Upper lobe of left lung (tissue), 6 donors: ENCODE measurements at regions not wholly inside any gene's neighbourhood (a gene's known extent, or its start where the extent isn't known, plus 50 kb on each side); places are given as distances from the start of the nearest gene placed in this dataset.
"Not testable (repeated sequence)": the region's sequence is repeated elsewhere in the genome, so short reads cannot be mapped to it uniquely, and the experiment has no call there.

Experiments used
- ATAC-seq, 2 donors: fragments of 200-7000 bp; cut with Tn5 transposase; one replicate each; pipeline ENCODE4 v1.9.1; 2022; ENCODE audit warnings: mild to moderate bottlenecking in 2 of 2, moderate library complexity in 2 of 2; ENCODE audit not compliant: low FRiP score in 2 of 2
- DNase-seq, 2 donors: peaks; one replicate each; pipeline ENCODE4 v3.0.0-alpha.2; 2019 to 2020
- H3K27ac ChIP-seq, 4 donors: fragments of 200-600 bp; sonication (generic); one replicate each; pipeline ENCODE4 v1.5.1; 2016 to 2019
- H3K27me3 ChIP-seq, 4 donors: fragments of 200-600 bp; sonication (generic); one replicate each; pipeline ENCODE4 v1.5.1; 2017 to 2019
- H3K36me3 ChIP-seq, 4 donors: fragments of 200-600 bp; sonication (generic); one replicate each; pipeline ENCODE4 v1.5.1; 2016 to 2019
- H3K4me1 ChIP-seq, 4 donors: fragments of 200-600 bp; sonication (generic); one replicate each; pipeline ENCODE4 v1.5.1; 2018 to 2019
- H3K4me3 ChIP-seq, 4 donors: fragments of 200-600 bp; sonication (generic); one replicate each; pipeline ENCODE4 v1.5.1; 2017 to 2019; ENCODE audit warnings: mild to moderate bottlenecking in 2 of 4, moderate library complexity in 1 of 4
- H3K9me3 ChIP-seq, 4 donors: fragments of 200-600 bp; sonication (generic); one replicate each; pipeline ENCODE4 v1.5.1; 2018 to 2019
- EP300 ChIP-seq, 4 donors: sonication (generic); formaldehyde crosslinking; IDR thresholded peaks; one replicate each; pipeline ENCODE4 v1.5.1; 2017; ENCODE audit warnings: antibody characterized with exemption in 4 of 4, control low read depth in 2 of 4
- POLR2A ChIP-seq, 4 donors: fragments of 450-650 bp; IDR thresholded peaks; one replicate each; pipeline ENCODE4 v1.5.1; 2016 to 2017; ENCODE audit warnings: antibody characterized with exemption in 4 of 4, mild to moderate bottlenecking in 2 of 4
- POLR2AphosphoS5 ChIP-seq, 2 donors: sonication (generic); formaldehyde crosslinking; IDR thresholded peaks; one replicate each; pipeline ENCODE4 v1.5.1; 2017; ENCODE audit warnings: antibody characterized with exemption in 2 of 2
- WGBS, 2 donors: methylation state at CpG; one replicate each; pipeline ENCODE4 v1.1.5; 2017 to 2018; 5-methylcytosine and 5-hydroxymethylcytosine counted together
- TF ChIP-seq, protein P1 (sequence below), 6 experiments: fragments of 450-650 bp in 4 of 6; fragments of 200-600 bp in 2 of 6; sonication (generic) in 2 of 6; IDR thresholded peaks; one replicate each; pipeline ENCODE4 v1.5.1; 2016 to 2019; ENCODE audit warnings: antibody characterized with exemption in 6 of 6
- donor health status: DM: no; HTN: no; CAD: no; lungs with moderate emphysema.
- donor health status: DM: no; HTN: yes; CAD: no; lungs with severe emphysema.

DNA sequence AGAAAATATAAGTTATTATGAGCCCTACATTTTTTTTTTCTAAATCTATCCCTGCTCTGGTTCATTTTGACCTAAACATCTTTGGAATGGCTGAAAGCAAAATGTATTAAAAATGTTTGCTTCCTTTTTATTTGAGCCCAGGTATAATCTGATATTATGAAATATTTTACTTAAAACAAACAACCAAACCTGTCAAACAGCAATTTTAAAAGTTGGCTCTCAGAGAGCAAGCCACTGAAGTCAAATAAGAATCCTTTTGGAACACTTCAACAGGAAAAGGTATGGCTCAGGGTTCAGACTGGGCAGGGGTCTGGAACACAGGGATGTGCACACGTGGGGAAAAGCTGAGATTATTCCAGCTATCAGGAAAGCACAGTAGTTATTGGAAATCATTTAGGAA, 782.9 kb downstream of the CCSER2 start:
- Histone ChIP-seq H3K27me3 (no peaks in the 10 kb centered on the region), H3K27ac (no peak overlapping the region), H3K36me3 (no peaks in the 10 kb centered on the region), H3K4me3 (no peak overlapping the region), H3K4me1 (no peaks in the 10 kb centered on the region), H3K9me3 (no peaks in the 10 kb centered on the region)
- WGBS, 2 donors: 39% methylated on average over 1 of the region's 1 CpG
- DNase-seq: no peak
- ATAC-seq: no peak
- TF ChIP-seq POLR2A (IDR thresholded peaks at IDR 0.05) (no peak), EP300 (IDR thresholded peaks at IDR 0.05) (no peak), POLR2AphosphoS5 (IDR thresholded peaks at IDR 0.05) (no peak)
- TF ChIP-seq, protein P1, sequence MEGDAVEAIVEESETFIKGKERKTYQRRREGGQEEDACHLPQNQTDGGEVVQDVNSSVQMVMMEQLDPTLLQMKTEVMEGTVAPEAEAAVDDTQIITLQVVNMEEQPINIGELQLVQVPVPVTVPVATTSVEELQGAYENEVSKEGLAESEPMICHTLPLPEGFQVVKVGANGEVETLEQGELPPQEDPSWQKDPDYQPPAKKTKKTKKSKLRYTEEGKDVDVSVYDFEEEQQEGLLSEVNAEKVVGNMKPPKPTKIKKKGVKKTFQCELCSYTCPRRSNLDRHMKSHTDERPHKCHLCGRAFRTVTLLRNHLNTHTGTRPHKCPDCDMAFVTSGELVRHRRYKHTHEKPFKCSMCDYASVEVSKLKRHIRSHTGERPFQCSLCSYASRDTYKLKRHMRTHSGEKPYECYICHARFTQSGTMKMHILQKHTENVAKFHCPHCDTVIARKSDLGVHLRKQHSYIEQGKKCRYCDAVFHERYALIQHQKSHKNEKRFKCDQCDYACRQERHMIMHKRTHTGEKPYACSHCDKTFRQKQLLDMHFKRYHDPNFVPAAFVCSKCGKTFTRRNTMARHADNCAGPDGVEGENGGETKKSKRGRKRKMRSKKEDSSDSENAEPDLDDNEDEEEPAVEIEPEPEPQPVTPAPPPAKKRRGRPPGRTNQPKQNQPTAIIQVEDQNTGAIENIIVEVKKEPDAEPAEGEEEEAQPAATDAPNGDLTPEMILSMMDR (IDR thresholded peaks at IDR 0.05): no peak

GRCh38 chr10:85124603-85125051, 796.2 kb downstream of the CCSER2 start:
- DNase-seq (peak in 1 of 2 donors; percentile 24), ATAC-seq (peak in 1 of 2 donors; percentile 51)
- Histone ChIP-seq H3K27me3 (no peaks in the 10 kb centered on the region), H3K4me1 (no peaks in the 10 kb centered on the region), H3K27ac (no peak overlapping the region), H3K36me3 (no peaks in the 10 kb centered on the region), H3K4me3 (no peak overlapping the region), H3K9me3 (peaks cover 0 to 2% (median 0%) of the 10 kb centered on the region in 4 donors)
- 74 to 100% methylated on average over 2 to 3 of the region's 3 CpGs for WGBS, 2 donors
- no peak for TF ChIP-seq POLR2A (IDR thresholded peaks at IDR 0.05)
- no peak for TF ChIP-seq POLR2AphosphoS5 (IDR thresholded peaks at IDR 0.05)
- TF ChIP-seq, protein P1 (IDR thresholded peaks at IDR 0.05): no peak
- no peak for TF ChIP-seq EP300 (IDR thresholded peaks at IDR 0.05)

DNA sequence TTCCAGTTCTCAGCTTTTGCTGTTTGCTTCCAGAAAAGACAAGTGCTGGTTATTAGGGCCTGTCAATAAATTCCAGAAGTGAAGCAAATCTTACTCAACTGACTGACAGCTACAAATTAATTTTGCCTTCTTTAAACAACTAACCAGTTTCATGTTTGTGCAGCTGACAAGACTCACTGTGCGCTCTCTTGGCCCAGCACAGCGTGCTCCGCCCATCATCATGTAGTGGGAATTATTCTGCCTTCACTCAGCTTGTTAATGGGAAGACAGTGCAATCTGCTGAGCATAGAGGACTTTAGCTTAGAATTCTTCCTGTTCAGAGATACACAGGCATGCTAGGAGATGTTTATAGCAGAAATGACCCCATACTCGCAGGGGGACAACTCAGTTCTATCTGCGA, 808.9 kb downstream of the CCSER2 start:
- TF ChIP-seq EP300 (IDR thresholded peaks at IDR 0.05): no peak
- TF ChIP-seq POLR2AphosphoS5 (IDR thresholded peaks at IDR 0.05): no peak
- TF ChIP-seq, protein P1 (IDR thresholded peaks at IDR 0.05): no peak
- TF ChIP-seq POLR2A (IDR thresholded peaks at IDR 0.05): no peak
- no peak overlapping the region for H3K27ac ChIP-seq

GRCh38 chr10:85138046-85138445, 809.7 kb downstream of the CCSER2 start:
- Histone ChIP-seq H3K27me3 (no peaks in the 10 kb centered on the region), H3K27ac (peak overlapping the region; percentile 4 to 73 (median 34)), H3K36me3 (no peaks in the 10 kb centered on the region), H3K9me3 (no peaks in the 10 kb centered on the region), H3K4me3 (no peak overlapping the region), H3K4me1 (peaks cover 0 to 18% (median 0%) of the 10 kb centered on the region in 4 donors)
- TF ChIP-seq POLR2A (IDR thresholded peaks at IDR 0.05) (no peak), POLR2AphosphoS5 (IDR thresholded peaks at IDR 0.05) (no peak), EP300 (IDR thresholded peaks at IDR 0.05) (no peak)
- TF ChIP-seq, protein P1 (IDR thresholded peaks at IDR 0.05): no peak
- ATAC-seq (no peak), DNase-seq (no peak)
- WGBS, 2 donors: 80 to 95% methylated on average over 5 of the region's 5 CpGs

More for the DNA sequence above, 808.9 kb downstream of the CCSER2 start:
- Histone ChIP-seq H3K27me3 (no peaks in the 10 kb centered on the region), H3K36me3 (no peaks in the 10 kb centered on the region), H3K4me1 (peaks cover 0 to 18% (median 0%) of the 10 kb centered on the region in 4 donors), H3K9me3 (no peaks in the 10 kb centered on the region), H3K4me3 (no peak overlapping the region)
- DNase-seq (no peak), ATAC-seq (no peak)
- WGBS, 2 donors: 77 to 89% methylated on average over 5 of the region's 5 CpGs

- peak overlapping the region; percentile 4 to 73 (median 14) for H3K27ac ChIP-seq
- DNase-seq: peak in 1 of 2 donors; percentile 85
- 48 to 70% methylated on average over 5 of the region's 5 CpGs for WGBS, 2 donors
Measured at GRCh38 chr10:85139124-85139523, 810.7 kb downstream of the CCSER2 start.

GRCh38 chr10:85141520-85141919, 813.1 kb downstream of the CCSER2 start:
- H3K27ac ChIP-seq, ATAC-seq: not testable (repeated sequence)
- WGBS, 2 donors: 95% methylated on average over 6 of the region's 25 CpGs; no CpG with 5 or more reads in 1 of the 2 donors

More at GRCh38 chr10:85139124-85139523, 810.7 kb downstream of the CCSER2 start:
- ATAC-seq: peak; percentile 56 to 94
- no peaks in the 10 kb centered on the region for H3K36me3 ChIP-seq
- H3K27me3 ChIP-seq: no peaks in the 10 kb centered on the region
- TF ChIP-seq, protein P1 (IDR thresholded peaks at IDR 0.05): no peak
- TF ChIP-seq POLR2AphosphoS5 (IDR thresholded peaks at IDR 0.05) (peak; percentile 56 to 60), EP300 (IDR thresholded peaks at IDR 0.05) (peak in 3 of 4 donors; percentile 80 to 99 (median 82)), POLR2A (IDR thresholded peaks at IDR 0.05) (peak in 1 of 4 donors; percentile 18)
- peaks cover 0 to 18% (median 0%) of the 10 kb centered on the region in 4 donors for H3K4me1 ChIP-seq
- no peaks in the 10 kb centered on the region for H3K9me3 ChIP-seq
- no peak overlapping the region for H3K4me3 ChIP-seq

More at GRCh38 chr10:85141520-85141919, 813.1 kb downstream of the CCSER2 start:
- peak in 1 of 2 donors; percentile 72 for DNase-seq
- H3K36me3 ChIP-seq, H3K27me3 ChIP-seq, H3K9me3 ChIP-seq, H3K4me3 ChIP-seq: not testable (repeated sequence)
- H3K4me1 ChIP-seq: peaks cover 0 to 18% (median 0%) of the 10 kb centered on the region in 4 donors
